MM.1S (cell line): ENCODE measurements at regions not wholly inside any gene's neighbourhood (a gene's known extent, or its start where the extent isn't known, plus 50 kb on each side); places are given as distances from the start of the nearest gene placed in this dataset.

ENCODE experiments used
- EZH2 ChIP-seq: fragments of 300-600 bp; sonication (generic); optimal IDR thresholded peaks from 2 replicates; pipeline ENCODE3; 2017; ENCODE audit warnings: low read depth, mild to moderate bottlenecking, antibody characterized with exemption, low read length, mixed read lengths
- EZH2phosphoT487 ChIP-seq: fragments of 300-600 bp; sonication (generic); IDR thresholded peaks from 2 replicates; pipeline ENCODE4 v1.6.1; 2018; ENCODE audit warnings: antibody characterized with exemption, low read length
- TF ChIP-seq, protein P1 (sequence below): fragments of 300-600 bp; sonication (generic); IDR thresholded peaks from 2 replicates; pipeline ENCODE4 v1.5.1; 2016; ENCODE audit warnings: antibody characterized with exemption, low read length, mixed read lengths

DNA sequence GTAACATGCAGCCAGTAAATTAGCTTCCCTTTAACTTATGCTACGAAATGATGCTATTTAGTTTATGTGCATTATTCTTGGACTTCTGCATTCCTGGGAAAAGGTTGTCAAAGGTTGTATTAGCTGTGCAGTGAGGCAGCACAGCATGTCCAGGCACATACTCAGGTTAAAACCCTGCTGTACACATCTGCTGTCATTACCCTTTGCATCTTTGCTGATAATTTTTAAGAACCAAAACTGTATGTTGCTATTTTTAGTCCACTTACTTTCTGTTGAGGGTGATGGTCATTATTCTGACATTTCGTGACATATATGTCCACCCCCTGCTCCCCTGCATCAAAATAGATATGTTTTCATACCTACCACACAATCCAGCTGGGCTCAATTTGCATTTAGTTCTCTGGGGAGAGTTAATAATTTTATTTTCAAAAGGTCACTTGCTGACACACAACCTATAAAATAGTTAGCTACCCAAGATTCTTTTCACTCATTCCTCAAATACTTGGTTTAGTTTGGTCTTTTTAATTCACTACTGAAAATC, 142.5 kb upstream of the SPACA1 start:
- TF ChIP-seq, protein P1, sequence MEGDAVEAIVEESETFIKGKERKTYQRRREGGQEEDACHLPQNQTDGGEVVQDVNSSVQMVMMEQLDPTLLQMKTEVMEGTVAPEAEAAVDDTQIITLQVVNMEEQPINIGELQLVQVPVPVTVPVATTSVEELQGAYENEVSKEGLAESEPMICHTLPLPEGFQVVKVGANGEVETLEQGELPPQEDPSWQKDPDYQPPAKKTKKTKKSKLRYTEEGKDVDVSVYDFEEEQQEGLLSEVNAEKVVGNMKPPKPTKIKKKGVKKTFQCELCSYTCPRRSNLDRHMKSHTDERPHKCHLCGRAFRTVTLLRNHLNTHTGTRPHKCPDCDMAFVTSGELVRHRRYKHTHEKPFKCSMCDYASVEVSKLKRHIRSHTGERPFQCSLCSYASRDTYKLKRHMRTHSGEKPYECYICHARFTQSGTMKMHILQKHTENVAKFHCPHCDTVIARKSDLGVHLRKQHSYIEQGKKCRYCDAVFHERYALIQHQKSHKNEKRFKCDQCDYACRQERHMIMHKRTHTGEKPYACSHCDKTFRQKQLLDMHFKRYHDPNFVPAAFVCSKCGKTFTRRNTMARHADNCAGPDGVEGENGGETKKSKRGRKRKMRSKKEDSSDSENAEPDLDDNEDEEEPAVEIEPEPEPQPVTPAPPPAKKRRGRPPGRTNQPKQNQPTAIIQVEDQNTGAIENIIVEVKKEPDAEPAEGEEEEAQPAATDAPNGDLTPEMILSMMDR: no peak
- TF ChIP-seq EZH2: no peak
- TF ChIP-seq EZH2phosphoT487: no peak
